Astrocyte of the cerebellum (primary cell): ENCODE measurements at regions not wholly inside any gene's neighbourhood (a gene's known extent, or its start where the extent isn't known, plus 50 kb on each side); places are given as distances from the start of the nearest gene placed in this dataset.
"Not testable (repeated sequence)": the region's sequence is repeated elsewhere in the genome, so short reads cannot be mapped to it uniquely, and the experiment has no call there.

Experiments used
- DNase-seq: peaks from one replicate; pipeline ENCODE4 v3.0.0-alpha.2; 2011; ENCODE audit warnings: low read depth
- H3K4me3 ChIP-seq: 2 replicates; pipeline ENCODE4 v1.5.1; 2011; ENCODE audit warnings: mild to moderate bottlenecking, low read depth, low read length, moderate library complexity
- in situ Hi-C: cut with HindIII; loops from 2 replicates; pipeline ENCODE4 v1.10.0; 2017; ENCODE audit warnings: low sequenced_read_pairs
- TF ChIP-seq, protein P1 (sequence below): IDR thresholded peaks from 2 replicates; pipeline ENCODE4 v1.5.1; 2012; ENCODE audit warnings: low read length, low read depth, moderate library complexity, mild to moderate bottlenecking; ENCODE audit errors: missing control alignments

DNA sequence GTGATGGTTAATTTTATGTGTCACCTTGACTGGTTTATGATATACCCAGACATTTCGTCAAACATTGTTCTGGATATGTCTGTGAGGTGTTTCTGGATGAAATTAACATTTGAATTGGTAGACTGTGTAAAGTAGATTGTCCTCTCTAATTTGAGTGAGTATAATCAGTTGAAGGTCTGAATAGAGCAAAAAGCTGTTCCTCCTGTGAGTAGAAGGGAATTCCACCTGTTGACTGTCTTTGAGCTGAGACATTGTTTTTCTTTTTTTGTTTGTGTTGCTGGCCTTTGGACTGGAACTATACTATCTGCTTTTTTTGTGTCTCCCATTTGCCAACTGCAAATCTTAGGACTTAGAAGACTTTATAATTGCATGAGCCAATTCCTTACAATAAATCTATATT lies 920.9 kb upstream of the LRFN5 start:
- in situ Hi-C loops: no loop called here
- no peak overlapping the region for H3K4me3 ChIP-seq
- TF ChIP-seq, protein P1, sequence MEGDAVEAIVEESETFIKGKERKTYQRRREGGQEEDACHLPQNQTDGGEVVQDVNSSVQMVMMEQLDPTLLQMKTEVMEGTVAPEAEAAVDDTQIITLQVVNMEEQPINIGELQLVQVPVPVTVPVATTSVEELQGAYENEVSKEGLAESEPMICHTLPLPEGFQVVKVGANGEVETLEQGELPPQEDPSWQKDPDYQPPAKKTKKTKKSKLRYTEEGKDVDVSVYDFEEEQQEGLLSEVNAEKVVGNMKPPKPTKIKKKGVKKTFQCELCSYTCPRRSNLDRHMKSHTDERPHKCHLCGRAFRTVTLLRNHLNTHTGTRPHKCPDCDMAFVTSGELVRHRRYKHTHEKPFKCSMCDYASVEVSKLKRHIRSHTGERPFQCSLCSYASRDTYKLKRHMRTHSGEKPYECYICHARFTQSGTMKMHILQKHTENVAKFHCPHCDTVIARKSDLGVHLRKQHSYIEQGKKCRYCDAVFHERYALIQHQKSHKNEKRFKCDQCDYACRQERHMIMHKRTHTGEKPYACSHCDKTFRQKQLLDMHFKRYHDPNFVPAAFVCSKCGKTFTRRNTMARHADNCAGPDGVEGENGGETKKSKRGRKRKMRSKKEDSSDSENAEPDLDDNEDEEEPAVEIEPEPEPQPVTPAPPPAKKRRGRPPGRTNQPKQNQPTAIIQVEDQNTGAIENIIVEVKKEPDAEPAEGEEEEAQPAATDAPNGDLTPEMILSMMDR: no peak
- no peak for DNase-seq

DNA sequence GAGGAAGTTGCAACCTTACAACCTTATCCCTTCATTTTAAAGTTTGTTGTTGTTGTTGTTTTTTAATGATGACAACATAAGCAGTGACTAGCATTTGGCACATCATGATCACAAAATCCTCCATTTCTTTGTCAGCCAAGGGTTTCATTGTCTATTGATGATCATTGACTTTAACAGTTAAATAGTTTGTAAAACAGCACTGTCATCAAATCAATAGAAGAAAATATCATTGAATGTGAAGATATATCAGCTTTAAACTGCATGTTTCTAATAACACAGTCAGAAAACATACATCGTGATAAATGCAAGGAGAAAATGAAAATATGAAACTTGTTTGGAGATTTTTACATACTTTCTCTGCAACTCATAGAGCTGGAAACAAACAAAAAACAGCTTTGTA lies 922.3 kb upstream of the LRFN5 start:
- in situ Hi-C loops: no loop called here
- TF ChIP-seq, protein P1: no peak
- H3K4me3 ChIP-seq: no peak overlapping the region
- DNase-seq: no peak

DNA sequence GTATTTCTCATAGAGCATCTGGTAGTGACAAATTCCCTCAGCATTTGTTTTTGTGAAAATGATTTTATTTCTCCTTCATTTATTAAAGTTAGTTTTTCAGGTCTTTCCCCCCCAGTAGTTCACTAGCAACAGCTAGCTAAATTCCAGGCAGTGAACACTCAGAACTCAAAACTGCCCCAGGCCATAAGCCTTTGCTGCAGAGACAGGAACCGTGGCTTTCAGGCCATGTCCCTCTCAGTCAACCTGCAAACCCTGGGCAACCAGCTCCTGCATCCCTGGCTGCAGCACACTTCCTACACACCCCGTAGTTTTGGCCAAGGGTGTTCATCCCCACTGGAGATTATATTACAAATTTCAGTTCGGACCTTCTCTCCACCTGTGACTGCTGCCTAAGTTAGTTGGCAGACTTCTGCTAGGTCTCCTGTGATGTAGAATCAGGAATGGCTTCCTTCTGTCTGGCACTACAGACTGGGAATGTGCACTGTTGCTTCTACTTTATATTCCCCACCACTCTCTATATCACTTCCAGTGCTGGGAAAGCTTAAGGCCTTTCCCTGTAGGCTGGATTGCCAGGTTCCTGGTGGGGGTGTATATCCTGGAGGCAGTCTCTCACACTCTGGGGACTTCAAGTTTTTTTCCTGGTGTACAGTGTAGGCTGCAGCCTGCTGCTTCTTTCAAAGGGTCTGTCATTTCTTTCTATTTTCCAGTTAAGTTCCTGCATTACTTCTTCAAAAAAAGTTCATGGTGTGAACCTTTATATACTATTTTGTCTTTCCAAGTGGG lies 924.4 kb upstream of the LRFN5 start:
- H3K4me3 ChIP-seq: no peak overlapping the region
- in situ Hi-C loops: no loop called here
- no peak for DNase-seq
- TF ChIP-seq, protein P1: no peak

DNA sequence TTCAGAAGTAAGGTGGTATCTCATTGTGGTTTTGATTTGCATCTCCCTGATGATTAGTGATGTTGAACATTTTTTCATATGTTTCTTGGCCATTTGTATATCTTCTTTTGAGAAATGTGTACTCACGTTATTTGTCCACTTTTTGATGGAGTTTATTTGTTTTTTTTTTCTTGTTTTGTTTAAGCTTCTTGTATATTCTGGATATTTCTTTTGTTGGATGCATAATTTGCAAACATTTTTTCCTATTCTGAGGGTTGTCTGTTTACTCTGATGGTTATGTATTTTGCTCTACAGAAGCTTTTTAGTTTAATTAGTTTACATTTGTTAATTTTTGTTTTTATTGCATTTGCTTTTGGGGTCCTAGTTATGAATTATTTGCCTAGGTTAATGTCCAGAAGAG lies 927.4 kb upstream of the LRFN5 start:
- no peak for DNase-seq
- TF ChIP-seq, protein P1: no peak
- H3K4me3 ChIP-seq: no peak overlapping the region
- in situ Hi-C loops: no loop called here

DNA sequence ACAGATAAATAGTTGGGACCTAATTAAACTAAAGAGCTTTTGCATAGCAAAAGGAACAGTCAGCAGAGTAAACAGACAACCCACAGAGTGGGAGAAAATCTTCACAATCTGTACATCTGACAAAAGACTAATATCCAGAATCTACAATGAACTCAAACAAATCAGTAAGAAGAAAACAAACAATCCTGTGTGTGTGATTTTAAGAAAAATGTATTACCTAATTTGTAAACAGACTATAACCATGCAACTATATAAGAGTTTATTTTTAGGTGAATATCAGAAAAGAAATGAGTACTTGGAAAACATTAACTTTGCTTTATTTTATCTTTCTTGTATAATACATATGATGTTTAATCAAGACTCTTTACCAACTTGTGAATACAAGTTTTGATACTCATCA lies 929.5 kb upstream of the LRFN5 start:
- in situ Hi-C loops, H3K4me3 ChIP-seq, DNase-seq: not testable (repeated sequence)

DNA sequence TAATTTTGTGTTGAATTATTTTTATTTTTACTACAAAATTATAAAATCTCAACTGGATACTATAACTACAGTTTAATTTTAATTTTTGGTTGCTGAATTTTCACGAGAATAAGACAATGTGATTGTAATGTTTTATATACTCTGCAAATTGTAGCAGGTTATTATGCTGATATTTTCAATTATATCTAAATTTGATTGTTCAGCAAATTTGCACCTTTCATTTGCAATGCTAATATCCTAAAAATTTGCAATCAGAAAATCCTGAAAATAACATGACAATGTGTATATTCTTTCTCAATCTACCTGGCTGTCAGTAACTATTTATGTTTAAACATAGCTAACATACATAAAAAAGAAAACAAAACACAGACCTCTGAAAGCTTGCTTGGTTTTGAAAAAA lies 932.2 kb upstream of the LRFN5 start:
- TF ChIP-seq, protein P1: no peak
- in situ Hi-C loops: no loop called here
- no peak overlapping the region for H3K4me3 ChIP-seq
- DNase-seq: no peak

DNA sequence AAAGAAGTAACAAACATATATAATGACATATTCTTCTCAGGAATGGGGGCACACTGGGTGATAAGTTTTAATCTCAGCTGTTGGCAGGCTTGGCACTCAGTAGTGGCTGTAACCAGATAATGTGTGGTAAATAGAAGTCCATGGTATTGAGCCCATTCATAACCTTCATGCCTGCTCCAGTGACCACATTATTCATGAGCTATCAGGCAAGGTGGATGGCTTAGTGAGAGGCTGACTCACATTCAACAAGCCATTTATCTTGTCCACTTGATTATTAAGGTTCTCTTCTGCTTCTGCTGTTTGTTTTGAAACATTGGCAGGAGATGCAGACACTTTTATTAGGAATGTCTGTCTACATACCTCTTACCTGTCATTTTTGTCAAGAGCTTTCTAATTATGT lies 950.4 kb upstream of the LRFN5 start:
- in situ Hi-C loops: no loop called here
- TF ChIP-seq, protein P1: no peak
- no peak for DNase-seq
- no peak overlapping the region for H3K4me3 ChIP-seq
